Erythroblast (primary cell): ENCODE measurements at regions not wholly inside any gene's neighbourhood (a gene's known extent, or its start where the extent isn't known, plus 50 kb on each side); places are given as distances from the start of the nearest gene placed in this dataset.
"Not testable (repeated sequence)": the region's sequence is repeated elsewhere in the genome, so short reads cannot be mapped to it uniquely, and the experiment has no call there.

Experiments used
- GATA1 ChIP-seq: IDR thresholded peaks from 2 replicates; pipeline ENCODE4 v1.6.1; 2011; ENCODE audit warnings: low read depth, mild to moderate bottlenecking, control low read depth, low read length, moderate library complexity
- POLR2A ChIP-seq: IDR thresholded peaks from 2 replicates; pipeline ENCODE4 v1.6.1; 2011; ENCODE audit warnings: mild to moderate bottlenecking, low read length

GRCh38 chr19:30265918-30266317 is 106.3 kb upstream of the ZNF536 start:
- not testable (repeated sequence) for TF ChIP-seq POLR2A, GATA1
